Fibroblast of lung (primary cell): ENCODE measurements at regions not wholly inside any gene's neighbourhood (a gene's known extent, or its start where the extent isn't known, plus 50 kb on each side); places are given as distances from the start of the nearest gene placed in this dataset.

Source experiments
- EZH2 ChIP-seq: IDR thresholded peaks from 2 replicates; pipeline ENCODE4 v1.5.1; 2012; ENCODE audit warnings: low read length, control low read depth, mild to moderate bottlenecking; ENCODE audit errors: missing control alignments
- TF ChIP-seq, protein P1 (sequence below), 2 donors: IDR thresholded peaks in 1 of 2; conservative IDR thresholded peaks in 1 of 2; 1 replicate in 1 of 2; 2 replicates in 1 of 2; pipeline ENCODE4 v1.5.1; 2011 to 2012; ENCODE audit warnings: low read length in 2 of 2, control low read depth in 1 of 2, inconsistent platforms in 1 of 2, low read depth in 1 of 2, mild to moderate bottlenecking in 1 of 2

GRCh38 chr5:2259494-2260107, 376.9 kb upstream of the IRX4 start:
- TF ChIP-seq, protein P1, sequence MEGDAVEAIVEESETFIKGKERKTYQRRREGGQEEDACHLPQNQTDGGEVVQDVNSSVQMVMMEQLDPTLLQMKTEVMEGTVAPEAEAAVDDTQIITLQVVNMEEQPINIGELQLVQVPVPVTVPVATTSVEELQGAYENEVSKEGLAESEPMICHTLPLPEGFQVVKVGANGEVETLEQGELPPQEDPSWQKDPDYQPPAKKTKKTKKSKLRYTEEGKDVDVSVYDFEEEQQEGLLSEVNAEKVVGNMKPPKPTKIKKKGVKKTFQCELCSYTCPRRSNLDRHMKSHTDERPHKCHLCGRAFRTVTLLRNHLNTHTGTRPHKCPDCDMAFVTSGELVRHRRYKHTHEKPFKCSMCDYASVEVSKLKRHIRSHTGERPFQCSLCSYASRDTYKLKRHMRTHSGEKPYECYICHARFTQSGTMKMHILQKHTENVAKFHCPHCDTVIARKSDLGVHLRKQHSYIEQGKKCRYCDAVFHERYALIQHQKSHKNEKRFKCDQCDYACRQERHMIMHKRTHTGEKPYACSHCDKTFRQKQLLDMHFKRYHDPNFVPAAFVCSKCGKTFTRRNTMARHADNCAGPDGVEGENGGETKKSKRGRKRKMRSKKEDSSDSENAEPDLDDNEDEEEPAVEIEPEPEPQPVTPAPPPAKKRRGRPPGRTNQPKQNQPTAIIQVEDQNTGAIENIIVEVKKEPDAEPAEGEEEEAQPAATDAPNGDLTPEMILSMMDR (conservative IDR thresholded peaks at IDR 0.05 in 1 of 2, IDR thresholded peaks at IDR 0.05 in 1 of 2; ENCODE audit: low read depth in 1 of 2, low read length in 2 of 2) = no peak
- TF ChIP-seq EZH2 = no peak
